ENCODE measurements at regions not wholly inside any gene's neighbourhood (a gene's known extent, or its start where the extent isn't known, plus 50 kb on each side); places are given as distances from the start of the nearest gene placed in this dataset.

DNA sequence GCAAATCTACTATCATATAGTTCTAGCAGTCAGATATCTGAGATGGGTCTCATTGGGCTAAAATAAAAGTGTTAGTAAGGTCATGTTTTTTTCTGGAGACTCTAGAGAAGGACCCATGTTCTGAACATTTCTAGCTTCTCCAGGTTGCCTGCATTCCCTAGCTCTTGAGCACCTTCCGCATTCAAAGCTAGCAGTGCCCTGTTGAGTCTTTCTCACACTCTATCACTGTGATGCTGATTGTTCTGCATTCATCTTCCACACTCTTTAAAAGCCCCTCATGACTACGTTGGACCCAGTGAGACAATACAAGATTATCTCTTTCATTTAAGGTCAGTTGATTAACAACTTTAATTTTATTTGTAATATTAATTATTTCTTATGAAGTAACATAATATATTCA lies 433.3 kb upstream of the CHORDC1 start:
- Histone ChIP-seq H3K27ac (ENCODE audit: insufficient read depth, low read depth, low read length) (no peak overlapping the region), H3K9me3 (replicated peaks; ENCODE audit: control insufficient read depth, insufficient read depth, low read length) (no peaks in the 10 kb centered on the region), H3K79me2 (ENCODE audit: control insufficient read depth, insufficient read depth, low read length) (no peaks in the 10 kb centered on the region), H2AFZ (ENCODE audit: low read depth, low read length) (no peak overlapping the region), H3K9me1 (replicated peaks; ENCODE audit: control insufficient read depth, extremely low read depth, insufficient read depth, low read length) (no peaks in the 10 kb centered on the region), H3K4me1 (ENCODE audit: control insufficient read depth, extremely low read depth, insufficient read depth, low read length) (no peaks in the 10 kb centered on the region), H3K4me3 (replicated peaks in 1 of 3; ENCODE audit: insufficient read depth in 1 of 3, low read depth in 1 of 3, low read length in 3 of 3) (no peak overlapping the region), H4K20me1 (replicated peaks; ENCODE audit: control insufficient read depth, extremely low read depth, insufficient read depth, low read length) (no peaks in the 10 kb centered on the region), H3K27me3 (ENCODE audit: control insufficient read depth in 2 of 2, insufficient read depth in 2 of 2, low read length in 2 of 2) (no peaks in the 10 kb centered on the region), H3K4me2 (ENCODE audit: insufficient read depth, low read length) (no peak overlapping the region), H3K9ac (replicated peaks; ENCODE audit: extremely low read depth, insufficient read depth, low read length) (no peak overlapping the region), H3K36me3 (ENCODE audit: control insufficient read depth in 2 of 2, extremely low read depth in 1 of 2, insufficient read depth in 2 of 2, low read length in 2 of 2) (no peaks in the 10 kb centered on the region)
- DNase-seq (ENCODE audit: low read depth, low spot score): no peak
- dilution Hi-C loops (cut with MboI; ENCODE audit: extremely low pct_ligation_motif_present, low sequenced_read_pairs) (no loop called here), intact Hi-C loops (cut with micrococcal nuclease) (no loop called here)
- BruUV-seq (replicated peaks): no TSS peak
- ChIA-PET POLR2A (no interaction called here), CTCF (no interaction called here)
- no peak for FAIRE-seq
- TF ChIP-seq JUN (IDR thresholded peaks at IDR 0.05; ENCODE audit: borderline replicate concordance, insufficient read depth, insufficient read length, low read depth) (no peak), FOS (IDR thresholded peaks at IDR 0.05; ENCODE audit: borderline replicate concordance, insufficient read depth, low read length) (no peak), MYC (IDR thresholded peaks at IDR 0.05; ENCODE audit: low read depth, low read length) (no peak), MAX (IDR thresholded peaks at IDR 0.05; ENCODE audit: insufficient read depth, insufficient read length) (no peak)

- Histone ChIP-seq H3K4me2 (ENCODE audit: insufficient read depth, low read length) (no peak overlapping the region), H3K4me3 (replicated peaks in 1 of 3; ENCODE audit: insufficient read depth in 1 of 3, low read depth in 1 of 3, low read length in 3 of 3) (no peak overlapping the region), H3K9ac (replicated peaks; ENCODE audit: extremely low read depth, insufficient read depth, low read length) (no peak overlapping the region), H2AFZ (ENCODE audit: low read depth, low read length) (no peak overlapping the region), H3K79me2 (ENCODE audit: control insufficient read depth, insufficient read depth, low read length) (no peaks in the 10 kb centered on the region), H3K36me3 (ENCODE audit: control insufficient read depth in 2 of 2, extremely low read depth in 1 of 2, insufficient read depth in 2 of 2, low read length in 2 of 2) (no peaks in the 10 kb centered on the region), H3K27ac (ENCODE audit: insufficient read depth, low read depth, low read length) (no peak overlapping the region), H4K20me1 (replicated peaks; ENCODE audit: control insufficient read depth, extremely low read depth, insufficient read depth, low read length) (no peaks in the 10 kb centered on the region), H3K27me3 (ENCODE audit: control insufficient read depth in 2 of 2, insufficient read depth in 2 of 2, low read length in 2 of 2) (no peaks in the 10 kb centered on the region), H3K9me3 (replicated peaks; ENCODE audit: control insufficient read depth, insufficient read depth, low read length) (no peaks in the 10 kb centered on the region), H3K4me1 (ENCODE audit: control insufficient read depth, extremely low read depth, insufficient read depth, low read length) (no peaks in the 10 kb centered on the region), H3K9me1 (replicated peaks; ENCODE audit: control insufficient read depth, extremely low read depth, insufficient read depth, low read length) (no peaks in the 10 kb centered on the region)
- TF ChIP-seq EZH2 (IDR thresholded peaks at IDR 0.05; ENCODE audit: borderline replicate concordance, low read depth, low read length, severe bottlenecking) (no peak), GATA2 (IDR thresholded peaks at IDR 0.05; ENCODE audit: insufficient read depth, insufficient read length, low read depth, low read length) (no peak), MYC (IDR thresholded peaks at IDR 0.05; ENCODE audit: low read depth, low read length) (no peak), FOS (IDR thresholded peaks at IDR 0.05; ENCODE audit: borderline replicate concordance, insufficient read depth, low read length) (no peak), CTCF (IDR thresholded peaks at IDR 0.05; ENCODE audit: extremely low read depth in 1 of 2, insufficient read depth in 1 of 2, low read depth in 1 of 2, low read length in 2 of 2) (no peak), POLR2AphosphoS5 (IDR thresholded peaks at IDR 0.05; ENCODE audit: insufficient read depth, low read depth, low read length) (no peak), POLR2A (IDR thresholded peaks at IDR 0.05; ENCODE audit: low read depth, low read length) (no peak), JUN (IDR thresholded peaks at IDR 0.05; ENCODE audit: borderline replicate concordance, insufficient read depth, insufficient read length, low read depth) (no peak), MAX (IDR thresholded peaks at IDR 0.05; ENCODE audit: insufficient read depth, insufficient read length) (no peak)
- no peak for DNase-seq (ENCODE audit: low read depth, low spot score)
- ChIA-PET POLR2A (no interaction called here), CTCF (no interaction called here)
- BruUV-seq (replicated peaks): no TSS peak
- FAIRE-seq: no peak
- dilution Hi-C loops (cut with MboI; ENCODE audit: extremely low pct_ligation_motif_present, low sequenced_read_pairs) (no loop called here), intact Hi-C loops (cut with micrococcal nuclease) (no loop called here)
These were observed 427.3 kb upstream of the CHORDC1 start for GRCh38 chr11:90650153-90650552.

All from endothelial cell of umbilical vein (primary cell).